Renal pelvis (tissue), 1 donor: ENCODE measurements at regions not wholly inside any gene's neighbourhood (a gene's known extent, or its start where the extent isn't known, plus 50 kb on each side); places are given as distances from the start of the nearest gene placed in this dataset.
"Not testable (repeated sequence)": the region's sequence is repeated elsewhere in the genome, so short reads cannot be mapped to it uniquely, and the experiment has no call there.

ENCODE experiments used
- DNase-seq: peaks from one replicate; pipeline ENCODE4 v3.0.0-alpha.2; 2013

- no peak for DNase-seq
Observed at GRCh38 chr10:16231734-16232435, 204.9 kb upstream of the PTER start.

- DNase-seq, result no peak
Observed at GRCh38 chr10:16232441-16232840, 204.4 kb upstream of the PTER start.

- DNase-seq, result no peak
Observed at GRCh38 chr10:16234916-16235315, 201.9 kb upstream of the PTER start.

- DNase-seq, result no peak
Observed at GRCh38 chr10:16242446-16242845, 194.4 kb upstream of the PTER start.

- no peak for DNase-seq
Observed at GRCh38 chr10:16242859-16243613, 193.8 kb upstream of the PTER start.

- DNase-seq, result not testable (repeated sequence)
Observed at GRCh38 chr10:16250136-16250535, 186.7 kb upstream of the PTER start.

GRCh38 chr10:16256336-16256735 lies 180.5 kb upstream of the PTER start:
- DNase-seq, result no peak

GRCh38 chr10:16258291-16259040 lies 178.3 kb upstream of the PTER start:
- no peak for DNase-seq

GRCh38 chr10:16259726-16260125 lies 177.1 kb upstream of the PTER start:
- no peak for DNase-seq

GRCh38 chr10:16260388-16260787 lies 176.4 kb upstream of the PTER start:
- no peak for DNase-seq

GRCh38 chr10:16271571-16271970 lies 165.2 kb upstream of the PTER start:
- no peak for DNase-seq

GRCh38 chr10:16274911-16275310 lies 161.9 kb upstream of the PTER start:
- DNase-seq, result no peak

- no peak for DNase-seq
Observed at GRCh38 chr10:16280595-16280994, 156.2 kb upstream of the PTER start.

GRCh38 chr10:16292366-16292765 lies 144.4 kb upstream of the PTER start:
- no peak for DNase-seq

GRCh38 chr10:16297069-16297468 lies 139.7 kb upstream of the PTER start:
- no peak for DNase-seq

- no peak for DNase-seq
Observed at GRCh38 chr10:16297642-16298041, 139.2 kb upstream of the PTER start.

- no peak for DNase-seq
Observed at GRCh38 chr10:16304311-16304710, 132.5 kb upstream of the PTER start.

- no peak for DNase-seq
Observed at GRCh38 chr10:16310440-16310839, 126.4 kb upstream of the PTER start.

GRCh38 chr10:16314259-16314658 lies 122.6 kb upstream of the PTER start:
- no peak for DNase-seq

- DNase-seq, result no peak
Observed at GRCh38 chr10:16316733-16317390, 119.9 kb upstream of the PTER start.

- DNase-seq, result no peak
Observed at GRCh38 chr10:16341637-16342036, 95.2 kb upstream of the PTER start.

GRCh38 chr10:16348891-16349290 lies 87.9 kb upstream of the PTER start:
- no peak for DNase-seq
